G401 (cell line): ENCODE measurements at regions not wholly inside any gene's neighbourhood (a gene's known extent, or its start where the extent isn't known, plus 50 kb on each side); places are given as distances from the start of the nearest gene placed in this dataset.
A peak's percentile ranks its signal among the peaks of the same experiment; 100 is the strongest.

Experiments
- DNase-seq: peaks from one replicate; pipeline ENCODE4 v3.0.0-alpha.2; 2015; ENCODE audit warnings: low spot score
- in situ Hi-C: cut with HindIII; loops from 2 replicates; pipeline ENCODE4 v1.10.0; 2016; ENCODE audit warnings: low sequenced_read_pairs, mixed read lengths

DNA sequence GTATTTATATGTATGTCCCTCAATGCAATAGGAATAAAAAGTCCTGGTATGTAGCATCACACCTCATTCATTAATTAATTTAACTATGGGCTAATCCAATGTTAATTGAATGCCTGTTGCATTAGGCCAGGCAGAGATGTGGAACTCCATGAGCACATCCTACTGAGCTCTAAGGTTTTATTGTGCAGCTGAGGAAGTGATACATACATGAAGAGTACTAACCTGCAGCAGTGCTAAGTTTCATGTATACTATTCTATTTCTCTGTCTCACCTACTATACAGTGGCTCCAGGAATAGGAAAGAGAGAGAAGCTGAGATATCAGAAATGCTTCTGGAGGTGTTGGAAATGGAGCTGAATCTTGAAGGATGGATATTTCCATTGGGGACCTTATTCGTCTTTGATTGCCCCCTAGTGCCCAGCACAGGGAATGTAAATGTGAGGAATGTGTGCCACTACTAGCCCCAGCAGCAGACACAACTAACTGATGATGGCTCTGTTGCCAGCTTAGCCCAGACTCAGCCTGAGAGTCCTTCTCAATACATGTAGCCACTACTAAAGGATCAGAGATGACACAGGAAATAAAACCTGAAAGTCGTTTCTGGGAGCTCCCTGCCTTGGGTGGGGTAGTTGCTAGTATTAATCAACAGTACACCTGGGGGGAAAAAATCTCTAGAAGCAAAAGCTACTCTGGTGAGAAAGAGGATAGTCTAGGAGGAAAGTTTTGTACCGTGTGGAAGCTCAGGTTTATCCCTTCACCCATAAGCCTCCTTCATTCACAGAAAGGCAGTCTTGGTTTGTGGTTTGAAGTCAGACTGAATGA is 173.3 kb upstream of the FOXD3 start:
- DNase-seq, result peak; percentile 6
- in situ Hi-C loops, result no loop called here

- no peak for DNase-seq
- in situ Hi-C loops, result no loop called here
Measured at GRCh38 chr1:63152572-63152971, 169.8 kb upstream of the FOXD3 start.

- in situ Hi-C loops, result no loop called here
Measured at GRCh38 chr1:63155437-63155836, 166.9 kb upstream of the FOXD3 start.

GRCh38 chr1:63157085-63157484 is 165.3 kb upstream of the FOXD3 start:
- in situ Hi-C loops, result no loop called here
- DNase-seq, result no peak

More at GRCh38 chr1:63155437-63155836, 166.9 kb upstream of the FOXD3 start:
- no peak for DNase-seq

DNA sequence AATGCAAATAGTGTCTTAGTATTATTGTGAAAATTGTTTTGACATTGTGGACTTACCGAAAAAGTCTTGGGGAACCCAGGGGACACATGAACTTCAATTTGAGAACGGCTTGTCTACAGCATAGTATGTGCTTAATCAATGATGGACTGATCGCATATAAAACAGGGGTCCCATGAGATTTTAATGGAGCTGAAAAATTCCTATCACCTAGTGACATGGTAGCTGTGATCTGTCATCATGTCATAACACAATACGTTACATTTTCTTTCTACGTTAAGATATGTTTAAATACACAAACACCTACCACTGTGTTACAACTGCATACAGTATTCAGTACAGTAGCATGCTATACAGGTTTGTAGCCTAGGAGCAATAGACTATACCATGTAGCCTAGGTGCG is 153.3 kb upstream of the FOXD3 start:
- in situ Hi-C loops, result no loop called here
- DNase-seq, result no peak

- in situ Hi-C loops, result no loop called here
- no peak for DNase-seq
Measured at GRCh38 chr1:63173161-63173560, 149.2 kb upstream of the FOXD3 start.

GRCh38 chr1:63189677-63190076 is 132.7 kb upstream of the FOXD3 start:
- no peak for DNase-seq
- in situ Hi-C loops, result no loop called here

DNA sequence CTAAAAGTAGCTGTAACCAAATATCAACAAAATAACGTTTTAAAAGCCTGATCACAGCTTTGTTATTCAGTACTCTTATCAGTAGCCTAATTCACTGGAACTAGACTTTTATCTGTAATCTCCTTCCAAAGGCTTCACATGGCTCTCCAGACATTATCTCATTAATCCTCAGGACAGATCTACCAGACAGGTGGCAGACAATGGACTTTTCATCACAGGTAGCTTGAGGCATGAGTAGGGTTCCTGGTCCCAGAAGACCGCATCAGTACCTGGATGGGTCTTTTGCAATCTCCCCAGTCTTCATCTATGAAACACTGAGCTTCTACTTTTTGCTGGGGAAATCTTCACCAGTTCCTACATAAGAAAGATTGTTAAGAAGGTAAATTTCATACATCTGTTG is 132.2 kb upstream of the FOXD3 start:
- DNase-seq, result no peak
- in situ Hi-C loops, result no loop called here

- peak; percentile 18 for DNase-seq
- in situ Hi-C loops, result no loop called here
Measured at GRCh38 chr1:63198871-63199394, 123.4 kb upstream of the FOXD3 start.

GRCh38 chr1:63199706-63200335 is 122.5 kb upstream of the FOXD3 start:
- in situ Hi-C loops, result no loop called here
- no peak for DNase-seq

- DNase-seq, result no peak
- in situ Hi-C loops, result no loop called here
Measured at GRCh38 chr1:63200676-63201075, 121.7 kb upstream of the FOXD3 start.

- in situ Hi-C loops, result no loop called here
- no peak for DNase-seq
Measured at GRCh38 chr1:63203641-63204040, 118.7 kb upstream of the FOXD3 start.

GRCh38 chr1:63205776-63206175 is 116.6 kb upstream of the FOXD3 start:
- in situ Hi-C loops, result no loop called here
- DNase-seq, result no peak

GRCh38 chr1:63214553-63214952 is 107.8 kb upstream of the FOXD3 start:
- no peak for DNase-seq
- in situ Hi-C loops, result no loop called here

DNA sequence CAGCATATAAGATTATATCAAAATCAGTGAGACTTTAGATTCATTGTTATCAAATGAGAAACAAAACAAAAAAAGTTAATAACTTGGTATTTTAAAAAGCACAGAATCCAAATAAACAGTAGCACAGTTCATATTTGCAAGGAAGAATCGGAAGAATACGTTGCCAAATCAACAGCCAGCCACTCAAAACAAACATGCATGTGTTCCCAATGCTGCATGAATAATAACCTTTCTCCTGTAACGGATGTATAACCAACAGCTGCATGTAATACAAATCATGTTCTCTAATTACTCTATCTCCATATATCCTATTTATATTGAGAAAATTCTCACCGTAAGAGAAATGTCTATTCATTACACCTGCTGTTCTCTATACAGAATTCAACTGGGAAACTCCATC is 98.9 kb upstream of the FOXD3 start:
- DNase-seq, result no peak
- in situ Hi-C loops, result no loop called here

DNA sequence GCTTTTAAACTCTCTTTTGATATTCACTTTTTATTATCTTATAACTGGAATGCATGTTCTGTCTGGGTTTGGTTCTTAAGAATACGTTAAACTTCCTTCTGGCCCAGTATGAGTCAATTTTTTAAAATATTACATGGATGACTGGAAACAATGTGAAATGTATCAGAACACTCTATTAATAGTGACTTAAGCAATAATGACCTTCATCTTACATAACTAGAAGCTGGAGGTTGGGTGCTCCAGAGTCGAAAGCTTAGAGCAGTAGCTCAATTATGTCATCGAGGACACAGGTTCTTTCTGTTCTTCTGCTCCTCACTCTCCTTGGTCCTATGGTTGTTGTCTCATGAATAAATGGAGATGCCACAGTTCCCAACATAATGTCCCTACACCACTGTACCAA is 91.6 kb upstream of the FOXD3 start:
- in situ Hi-C loops, result no loop called here
- no peak for DNase-seq

DNA sequence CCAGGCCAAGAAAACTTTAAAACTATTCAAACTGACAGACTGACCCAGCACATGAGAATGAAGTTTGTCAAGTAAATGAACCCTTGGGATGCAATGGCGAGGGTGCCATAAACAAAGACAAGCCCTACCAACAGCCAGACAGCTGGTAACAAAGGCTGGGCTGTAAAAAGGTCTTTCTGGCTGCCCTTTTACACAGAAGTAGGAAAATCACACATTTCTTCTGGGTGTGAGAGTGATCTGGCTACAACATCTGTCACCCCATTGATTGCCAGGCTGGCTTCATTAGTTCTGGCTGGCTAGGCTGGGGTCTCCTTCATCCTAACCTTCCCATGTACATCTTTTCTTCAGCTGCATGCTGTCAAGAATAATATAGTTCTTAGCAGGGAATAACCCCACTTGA is 83.6 kb upstream of the FOXD3 start:
- in situ Hi-C loops, result no loop called here

DNA sequence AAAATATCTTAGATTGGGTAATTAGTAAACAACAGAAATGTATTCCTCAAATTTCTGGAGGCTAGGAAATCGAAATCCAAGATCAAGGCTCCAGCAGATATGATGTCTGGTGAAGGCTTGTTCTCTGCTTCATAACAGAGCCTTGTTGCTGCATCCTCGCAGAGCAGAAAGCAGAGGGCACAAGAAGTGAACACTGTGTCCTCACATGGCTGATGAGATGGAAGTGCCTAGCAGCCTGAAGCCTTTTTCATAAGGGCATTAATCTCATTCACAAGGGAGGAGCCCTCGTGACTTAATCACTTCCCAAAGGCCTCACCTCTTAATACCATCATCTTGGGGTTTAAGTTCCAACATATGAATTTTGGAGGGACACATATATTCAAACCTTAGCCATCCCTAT is 77.2 kb upstream of the FOXD3 start:
- in situ Hi-C loops, result no loop called here
- DNase-seq, result no peak

More for the DNA sequence above, 83.6 kb upstream of the FOXD3 start:
- no peak for DNase-seq

GRCh38 chr1:63248216-63248615 is 74.2 kb upstream of the FOXD3 start:
- no peak for DNase-seq
- in situ Hi-C loops, result no loop called here

DNA sequence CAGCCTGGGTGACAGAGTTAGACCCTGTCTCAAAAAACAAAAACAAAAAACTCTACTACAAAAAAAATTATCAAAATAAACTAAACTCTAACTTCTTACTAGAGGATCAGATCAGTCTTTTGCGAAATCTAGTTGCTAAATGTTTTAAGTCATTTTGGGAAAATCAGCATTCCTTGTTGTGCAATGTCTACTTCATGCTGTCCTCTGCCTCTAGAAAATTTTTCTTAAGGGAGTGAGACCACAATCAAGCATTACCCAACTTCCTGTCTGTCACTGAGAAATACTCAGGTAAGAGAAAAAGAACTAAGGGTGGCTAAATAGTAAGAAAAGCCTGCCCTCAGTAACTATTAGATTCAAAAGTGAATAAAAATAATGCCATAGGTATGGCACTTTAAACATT is 67.2 kb upstream of the FOXD3 start:
- no peak for DNase-seq
- in situ Hi-C loops, result no loop called here
